Fibroblast of skin of right biceps (primary cell): ENCODE measurements at regions not wholly inside any gene's neighbourhood (a gene's known extent, or its start where the extent isn't known, plus 50 kb on each side); places are given as distances from the start of the nearest gene placed in this dataset.

Source experiments
- DNase-seq: peaks from one replicate; pipeline ENCODE4 v3.0.0-alpha.2; 2013

- no peak for DNase-seq
Measured at GRCh38 chr10:4332764-4333458, 493.1 kb upstream of the AKR1E2 start.

GRCh38 chr10:4331150-4331549 lies 494.9 kb upstream of the AKR1E2 start:
- no peak for DNase-seq

- no peak for DNase-seq
Measured at GRCh38 chr10:4330636-4331035, 495.4 kb upstream of the AKR1E2 start.

DNA sequence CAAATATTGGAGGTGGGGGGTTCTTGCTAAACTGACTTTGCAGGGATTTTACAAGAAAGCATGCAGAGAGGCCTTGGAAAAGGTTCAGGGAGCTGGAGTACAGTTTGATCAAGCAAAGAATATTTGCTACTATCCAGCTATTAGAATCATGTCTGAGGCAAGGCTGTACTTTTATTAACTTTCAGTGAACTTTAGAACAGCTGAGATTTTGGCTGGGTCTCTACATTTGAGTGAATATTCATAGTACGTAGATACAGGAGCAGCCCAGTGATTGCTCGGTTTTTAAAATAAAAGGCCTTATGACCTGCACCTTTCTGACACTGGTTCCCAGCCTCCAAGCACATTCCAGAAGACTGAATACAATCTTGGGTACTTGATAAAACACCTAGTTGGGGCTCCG lies 496.8 kb upstream of the AKR1E2 start:
- no peak for DNase-seq

GRCh38 chr10:4326647-4327046 lies 499.4 kb upstream of the AKR1E2 start:
- DNase-seq: no peak

GRCh38 chr10:4319870-4320367 lies 506.1 kb upstream of the AKR1E2 start:
- DNase-seq: no peak

DNA sequence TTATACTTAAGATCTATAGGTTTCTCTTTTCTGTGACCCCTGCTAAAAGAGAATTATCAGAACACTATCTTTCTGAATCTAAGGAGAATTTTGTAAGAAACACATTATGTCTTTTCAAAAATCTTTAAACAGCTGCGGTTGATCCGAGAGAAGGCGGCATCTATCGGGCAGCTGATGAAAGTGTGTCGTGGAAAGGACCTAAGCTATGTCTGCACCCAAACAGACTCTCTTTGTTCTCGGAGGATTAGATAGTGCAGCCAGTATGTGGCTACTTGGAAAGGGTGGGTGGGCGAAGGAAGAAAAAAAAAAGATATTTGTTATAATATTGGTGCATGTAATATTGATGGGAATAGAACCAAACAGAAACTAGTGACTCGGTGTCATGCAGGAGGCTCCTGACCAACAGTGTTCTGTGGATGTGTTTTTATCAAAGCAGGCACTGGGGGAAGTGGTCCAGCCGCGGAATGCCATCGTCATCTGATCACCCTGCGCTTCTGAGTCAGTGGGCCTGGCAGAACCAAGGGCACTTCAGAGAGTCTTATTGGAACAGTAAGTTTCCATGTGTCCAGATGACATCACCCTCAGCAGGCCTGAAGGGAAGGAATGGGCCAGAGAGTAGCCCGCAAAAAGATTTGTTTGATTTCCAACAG lies 509.7 kb upstream of the AKR1E2 start:
- DNase-seq: peak; percentile 60

GRCh38 chr10:4315551-4315950 lies 510.5 kb upstream of the AKR1E2 start:
- peak; percentile 39 for DNase-seq

DNA sequence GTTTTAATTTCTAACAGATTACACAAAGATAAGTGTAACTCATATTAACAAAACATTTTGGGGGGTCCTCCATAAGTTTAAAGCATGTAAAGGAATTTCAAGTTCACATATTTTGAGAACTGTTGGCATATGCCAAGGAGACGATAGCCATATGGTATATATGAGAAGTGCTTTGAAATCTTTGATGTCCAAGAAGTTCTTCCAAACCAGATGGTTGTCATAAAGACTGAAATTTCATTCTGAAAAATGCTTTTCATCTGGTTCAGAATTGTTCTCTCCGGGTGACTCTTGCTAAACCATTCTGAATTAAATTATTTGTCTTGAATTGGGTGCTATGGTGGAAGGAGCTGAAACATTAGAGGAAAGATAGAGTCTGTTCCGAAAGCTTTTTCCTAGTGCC lies 513.0 kb upstream of the AKR1E2 start:
- no peak for DNase-seq

- no peak for DNase-seq
Measured at GRCh38 chr10:4312051-4312835, 513.8 kb upstream of the AKR1E2 start.

DNA sequence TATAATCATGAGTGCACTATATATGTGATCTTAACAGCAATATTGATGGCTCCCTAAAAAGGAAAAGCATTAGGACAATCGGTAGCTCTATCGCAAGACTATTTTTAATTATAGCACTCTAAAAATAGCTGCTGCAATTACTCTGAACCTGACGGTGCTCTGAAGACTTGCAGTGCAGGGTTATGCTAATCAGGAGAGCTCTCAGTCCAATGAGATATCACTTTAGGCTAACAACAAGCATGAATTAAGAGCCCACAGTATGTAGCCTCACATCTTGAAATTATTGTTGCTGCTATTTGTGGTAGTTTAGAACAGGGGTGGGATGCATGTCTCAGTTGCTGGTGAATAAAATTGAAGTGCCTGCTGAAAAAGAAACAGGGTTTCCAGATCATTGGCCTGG lies 515.8 kb upstream of the AKR1E2 start:
- no peak for DNase-seq

DNA sequence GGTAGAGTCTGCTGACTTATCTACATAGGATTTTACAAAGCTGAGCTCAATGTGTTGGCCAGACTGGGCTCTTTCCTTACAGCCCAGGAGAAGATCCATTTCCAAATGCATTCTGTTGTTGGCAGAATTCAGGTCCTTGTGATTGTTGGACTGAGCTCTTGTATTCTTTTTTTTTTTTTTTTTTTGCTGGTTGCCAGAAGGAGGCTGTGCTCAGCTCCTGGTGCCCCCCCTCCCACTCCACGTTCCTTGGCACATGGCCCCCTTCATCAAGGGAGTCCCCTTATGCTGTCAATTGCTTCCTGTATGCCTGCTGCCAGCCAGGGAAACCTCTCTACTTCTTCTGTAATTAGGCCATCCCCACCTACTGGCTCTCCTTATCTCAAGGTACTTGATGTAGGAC lies 518.1 kb upstream of the AKR1E2 start:
- DNase-seq: no peak

- no peak for DNase-seq
Measured at GRCh38 chr10:4306871-4307270, 519.1 kb upstream of the AKR1E2 start.

DNA sequence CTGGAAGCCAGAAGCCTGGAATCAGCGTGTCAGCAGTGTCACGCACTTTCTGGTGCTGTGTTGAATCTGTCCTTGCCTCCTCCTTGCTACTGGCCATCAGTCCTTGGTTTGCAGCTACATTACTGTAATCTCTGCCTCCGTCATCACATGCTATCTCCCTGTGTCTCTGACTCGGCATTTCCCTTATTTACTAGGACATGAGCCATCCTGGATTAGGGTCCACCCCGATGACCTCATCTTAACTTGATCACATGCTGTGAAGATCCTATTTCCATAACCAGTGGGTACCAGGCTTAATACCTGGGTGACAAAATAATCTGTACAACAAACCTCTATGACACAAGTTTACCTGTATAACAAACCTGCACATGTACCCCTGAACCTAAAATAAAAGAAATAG lies 518.0 kb upstream of the KLF6 start:
- DNase-seq: peak; percentile 31

GRCh38 chr10:4301291-4302045 lies 516.5 kb upstream of the KLF6 start:
- DNase-seq: peak; percentile 57

DNA sequence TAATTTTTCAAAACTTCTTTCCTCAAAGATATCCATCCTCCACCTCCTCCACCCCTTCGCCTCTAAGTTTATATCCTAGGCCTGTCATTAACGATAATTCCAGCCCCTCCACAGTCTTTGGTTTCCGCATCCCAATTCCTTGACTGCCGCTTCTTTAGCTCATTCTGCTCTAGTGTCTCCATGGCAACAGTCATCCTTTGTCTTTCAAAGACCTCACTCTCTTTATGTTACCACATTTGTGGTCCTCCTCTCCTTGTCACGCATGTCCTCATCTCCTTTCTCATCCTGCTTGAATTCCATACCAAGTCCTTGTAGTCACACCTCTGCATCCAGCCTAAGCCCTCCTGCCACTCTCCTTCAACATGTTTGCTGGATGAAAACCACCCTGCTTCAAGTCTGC lies 511.2 kb upstream of the KLF6 start:
- DNase-seq: no peak

GRCh38 chr10:4294996-4295792 lies 510.2 kb upstream of the KLF6 start:
- DNase-seq: no peak

DNA sequence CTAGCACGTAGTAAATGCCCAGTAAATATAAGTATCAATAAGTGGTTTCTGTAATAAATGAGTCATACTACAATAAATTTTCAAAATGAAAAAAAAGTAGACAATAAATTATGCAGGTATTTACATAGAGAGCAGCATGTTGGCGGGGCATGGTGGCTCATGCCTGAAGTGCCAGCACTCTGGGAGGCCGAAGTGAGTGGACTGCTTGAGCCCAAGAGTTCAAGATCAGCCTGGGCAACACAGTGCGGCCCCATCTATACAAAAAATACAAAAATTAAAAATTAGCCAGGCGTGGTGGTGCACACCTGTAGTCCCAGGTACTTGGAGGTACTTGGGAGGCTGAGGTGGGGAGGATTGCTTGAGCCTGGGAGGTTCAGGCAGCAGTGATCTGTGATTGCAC lies 509.3 kb upstream of the KLF6 start:
- DNase-seq: no peak

DNA sequence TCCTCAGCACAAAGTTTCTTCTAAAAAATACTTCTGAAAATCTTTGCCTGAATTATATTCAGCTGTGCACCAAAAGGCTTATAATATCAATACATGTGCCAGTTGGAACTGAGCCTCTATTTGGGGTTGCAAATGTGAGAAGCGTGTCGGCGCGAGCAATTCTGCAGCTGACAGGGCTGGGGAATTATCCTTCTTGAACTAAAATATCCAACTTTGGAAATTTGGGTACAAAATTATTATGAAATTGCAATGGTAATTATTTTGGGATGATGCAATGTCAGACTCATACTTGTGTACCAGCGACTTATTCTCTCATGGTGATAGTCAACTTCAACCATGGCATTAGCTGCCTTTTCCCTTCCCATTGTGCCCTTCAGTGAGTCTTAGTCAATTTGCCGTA lies 507.0 kb upstream of the KLF6 start:
- DNase-seq: no peak

DNA sequence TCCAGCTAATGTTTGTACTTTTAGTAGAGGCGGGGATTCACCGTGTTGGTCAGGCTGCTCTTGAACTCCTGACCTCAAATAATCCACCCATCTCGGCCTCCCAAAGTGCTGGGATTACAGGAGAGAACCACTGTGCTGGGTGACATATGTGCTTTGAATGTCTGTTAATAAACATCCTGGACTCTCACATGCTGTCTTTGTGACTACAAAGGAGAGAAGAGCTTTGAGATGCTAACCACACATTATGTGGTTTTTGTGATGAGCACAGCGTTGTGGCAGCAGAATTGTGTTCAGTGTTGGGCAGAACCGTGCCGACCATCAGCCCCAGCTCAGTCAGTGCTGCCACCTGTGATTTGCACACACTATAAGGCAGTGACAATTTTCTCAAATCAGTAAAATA lies 500.1 kb upstream of the KLF6 start:
- peak; percentile 45 for DNase-seq

GRCh38 chr10:4283846-4284610 lies 499.0 kb upstream of the KLF6 start:
- peak; percentile 76 for DNase-seq

DNA sequence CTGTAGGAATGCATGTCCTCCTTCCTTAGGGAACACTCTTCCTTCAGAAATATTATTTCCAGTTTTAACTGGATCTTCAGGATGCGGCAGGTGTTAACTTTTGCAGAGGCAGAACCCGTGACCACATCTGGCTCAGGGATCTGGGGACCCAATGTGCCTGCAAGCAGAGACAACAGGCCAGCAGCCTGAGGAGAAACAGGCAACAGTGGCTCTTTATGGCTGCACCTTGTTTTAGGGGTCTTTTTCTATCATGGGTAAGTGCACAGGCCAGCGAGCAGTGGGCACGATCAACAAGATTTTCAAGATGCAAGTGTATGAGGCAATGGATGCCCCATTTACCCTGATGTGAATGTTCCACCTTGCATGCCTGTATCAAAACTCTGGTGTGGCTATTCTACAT lies 497.5 kb upstream of the KLF6 start:
- DNase-seq: no peak
